Nephron (organoid): ENCODE measurements at regions not wholly inside any gene's neighbourhood (a gene's known extent, or its start where the extent isn't known, plus 50 kb on each side); places are given as distances from the start of the nearest gene placed in this dataset.

ENCODE experiments used
- H3K27ac Mint-ChIP-seq, 3 experiments: 2 replicates each; pipeline ENCODE4 v1.8.0; 2020; ENCODE audit warnings: mixed read lengths in 3 of 3, mild to moderate bottlenecking in 2 of 3, moderate library complexity in 1 of 3
- H3K27me3 Mint-ChIP-seq: 2 replicates; pipeline ENCODE4 v1.8.0; 2021; ENCODE audit warnings: low read depth, mild to moderate bottlenecking, moderate library complexity, mixed read lengths
- H3K36me3 Mint-ChIP-seq: 2 replicates; pipeline ENCODE4 v1.8.0; 2020; ENCODE audit warnings: low read depth, mixed read lengths
- H3K4me1 Mint-ChIP-seq: 2 replicates; pipeline ENCODE4 v1.8.0; 2020; ENCODE audit warnings: mixed read lengths
- H3K4me3 Mint-ChIP-seq, 3 experiments: 2 replicates each; pipeline ENCODE4 v1.8.0; 2020; ENCODE audit warnings: mild to moderate bottlenecking in 3 of 3, mixed read lengths in 3 of 3, moderate library complexity in 2 of 3
- H3K9me3 Mint-ChIP-seq: 2 replicates; pipeline ENCODE4 v1.8.0; 2020; ENCODE audit warnings: mixed read lengths
- TF ChIP-seq, protein P1 (sequence below), 3 experiments: fragments of 200-600 bp; sonication (generic); IDR thresholded peaks; one replicate each; pipeline ENCODE4 v1.5.0; 2021; ENCODE audit warnings: antibody characterized with exemption in 3 of 3; ENCODE audit not compliant: unreplicated experiment in 3 of 3

DNA sequence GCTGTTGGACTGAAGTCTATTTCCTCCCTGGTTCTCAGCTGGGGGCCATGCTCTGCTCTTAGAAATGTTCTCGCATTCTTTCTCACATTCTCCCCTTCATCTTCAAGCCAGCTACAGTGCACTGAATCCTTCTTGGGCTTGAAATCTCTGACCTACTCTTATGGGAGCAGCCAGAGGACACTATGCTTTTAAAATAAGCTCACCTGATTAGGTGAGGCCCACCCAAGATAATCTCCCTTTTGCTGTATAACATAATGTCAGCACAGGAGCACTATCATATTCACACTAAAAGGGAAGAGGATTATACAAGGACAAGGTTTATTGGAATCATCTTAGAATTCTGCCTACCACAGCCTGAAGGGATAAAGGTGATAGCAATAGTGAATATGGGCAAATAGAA lies 146.3 kb downstream of the ZNF674 start:
- Mint-ChIP-seq H3K27ac (no peak overlapping the region), H3K9me3 (peaks cover 31% of the 10 kb centered on the region), H3K36me3 (peaks cover 12% of the 10 kb centered on the region), H3K4me3 (no peak overlapping the region), H3K4me1 (no peaks in the 10 kb centered on the region), H3K27me3 (no peaks in the 10 kb centered on the region)
- TF ChIP-seq, protein P1, sequence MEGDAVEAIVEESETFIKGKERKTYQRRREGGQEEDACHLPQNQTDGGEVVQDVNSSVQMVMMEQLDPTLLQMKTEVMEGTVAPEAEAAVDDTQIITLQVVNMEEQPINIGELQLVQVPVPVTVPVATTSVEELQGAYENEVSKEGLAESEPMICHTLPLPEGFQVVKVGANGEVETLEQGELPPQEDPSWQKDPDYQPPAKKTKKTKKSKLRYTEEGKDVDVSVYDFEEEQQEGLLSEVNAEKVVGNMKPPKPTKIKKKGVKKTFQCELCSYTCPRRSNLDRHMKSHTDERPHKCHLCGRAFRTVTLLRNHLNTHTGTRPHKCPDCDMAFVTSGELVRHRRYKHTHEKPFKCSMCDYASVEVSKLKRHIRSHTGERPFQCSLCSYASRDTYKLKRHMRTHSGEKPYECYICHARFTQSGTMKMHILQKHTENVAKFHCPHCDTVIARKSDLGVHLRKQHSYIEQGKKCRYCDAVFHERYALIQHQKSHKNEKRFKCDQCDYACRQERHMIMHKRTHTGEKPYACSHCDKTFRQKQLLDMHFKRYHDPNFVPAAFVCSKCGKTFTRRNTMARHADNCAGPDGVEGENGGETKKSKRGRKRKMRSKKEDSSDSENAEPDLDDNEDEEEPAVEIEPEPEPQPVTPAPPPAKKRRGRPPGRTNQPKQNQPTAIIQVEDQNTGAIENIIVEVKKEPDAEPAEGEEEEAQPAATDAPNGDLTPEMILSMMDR (IDR thresholded peaks at IDR 0.05; ENCODE audit: unreplicated experiment in 3 of 3) = no peak

DNA sequence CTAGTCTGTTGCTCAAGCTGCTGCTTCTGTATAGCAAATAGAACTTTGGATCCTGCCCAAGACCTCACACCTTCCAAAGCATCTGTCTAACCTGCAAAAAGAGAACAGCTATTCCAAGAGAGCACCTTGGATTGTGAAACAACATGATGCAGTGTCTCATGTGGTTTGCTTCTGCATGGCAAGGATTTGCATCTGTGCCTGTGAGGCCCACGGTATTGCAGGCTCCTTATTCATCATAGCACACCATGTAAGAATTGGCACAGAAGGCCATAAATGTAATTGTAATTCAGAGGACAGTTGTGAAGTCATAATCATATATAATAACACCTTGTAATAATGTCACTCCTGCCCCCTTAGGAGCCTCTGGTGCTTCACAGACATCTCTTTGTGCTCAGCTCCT lies 147.1 kb downstream of the ZNF674 start:
- H3K4me1 Mint-ChIP-seq = no peaks in the 10 kb centered on the region
- TF ChIP-seq, protein P1 (IDR thresholded peaks at IDR 0.05; ENCODE audit: unreplicated experiment in 3 of 3) = no peak
- H3K27me3 Mint-ChIP-seq = no peaks in the 10 kb centered on the region
- H3K4me3 Mint-ChIP-seq = no peak overlapping the region
- peaks cover 31% of the 10 kb centered on the region for H3K9me3 Mint-ChIP-seq
- peaks cover 12% of the 10 kb centered on the region for H3K36me3 Mint-ChIP-seq
- H3K27ac Mint-ChIP-seq = no peak overlapping the region

DNA sequence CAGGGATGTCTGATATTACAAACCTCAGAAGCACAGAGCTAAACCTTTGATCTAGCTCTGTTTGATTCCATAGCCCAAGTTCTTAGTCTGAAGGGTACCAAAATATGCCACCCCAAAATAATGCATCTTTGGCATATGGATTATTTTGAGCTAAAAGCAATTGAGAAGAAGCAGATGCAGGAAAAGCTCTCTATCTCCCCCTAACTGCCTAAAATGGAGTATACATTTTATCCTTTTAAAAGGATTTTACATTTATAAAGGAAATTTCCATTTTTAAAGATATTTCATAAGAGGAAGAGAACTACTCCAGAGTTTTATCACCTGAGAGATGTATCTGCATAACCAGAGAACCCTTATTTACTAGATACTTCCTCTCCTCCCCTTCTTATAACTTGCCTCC lies 158.7 kb downstream of the ZNF674 start:
- Mint-ChIP-seq H3K9me3 (peaks cover 20% of the 10 kb centered on the region), H3K4me3 (no peak overlapping the region), H3K4me1 (no peaks in the 10 kb centered on the region), H3K27ac (no peak overlapping the region), H3K36me3 (no peaks in the 10 kb centered on the region), H3K27me3 (no peaks in the 10 kb centered on the region)
- TF ChIP-seq, protein P1 (IDR thresholded peaks at IDR 0.05; ENCODE audit: unreplicated experiment in 3 of 3) = no peak

DNA sequence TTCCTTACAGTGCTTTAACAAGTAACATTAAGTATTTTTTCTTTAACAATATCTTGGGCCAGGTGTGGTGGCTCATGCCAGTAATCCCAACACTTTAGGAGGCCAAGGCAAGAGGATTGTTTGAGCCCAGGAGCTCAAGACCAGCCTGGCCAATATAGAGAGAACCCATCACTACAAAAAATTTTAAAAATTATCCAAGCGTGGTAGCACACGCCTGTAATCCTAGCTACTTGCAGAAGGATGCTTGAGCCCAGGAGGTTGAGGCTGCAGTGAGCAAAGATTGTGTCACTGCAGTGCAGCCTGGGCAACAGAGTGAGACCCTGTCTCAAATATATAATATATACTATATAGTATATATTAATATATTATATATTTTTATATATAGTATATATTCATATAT lies 162.2 kb downstream of the ZNF674 start:
- no peaks in the 10 kb centered on the region for H3K4me1 Mint-ChIP-seq
- H3K9me3 Mint-ChIP-seq = peaks cover 9% of the 10 kb centered on the region
- H3K27ac Mint-ChIP-seq = no peak overlapping the region
- H3K36me3 Mint-ChIP-seq = no peaks in the 10 kb centered on the region
- TF ChIP-seq, protein P1 (IDR thresholded peaks at IDR 0.05; ENCODE audit: unreplicated experiment in 3 of 3) = no peak
- H3K27me3 Mint-ChIP-seq = peaks cover 3% of the 10 kb centered on the region
- H3K4me3 Mint-ChIP-seq = no peak overlapping the region

DNA sequence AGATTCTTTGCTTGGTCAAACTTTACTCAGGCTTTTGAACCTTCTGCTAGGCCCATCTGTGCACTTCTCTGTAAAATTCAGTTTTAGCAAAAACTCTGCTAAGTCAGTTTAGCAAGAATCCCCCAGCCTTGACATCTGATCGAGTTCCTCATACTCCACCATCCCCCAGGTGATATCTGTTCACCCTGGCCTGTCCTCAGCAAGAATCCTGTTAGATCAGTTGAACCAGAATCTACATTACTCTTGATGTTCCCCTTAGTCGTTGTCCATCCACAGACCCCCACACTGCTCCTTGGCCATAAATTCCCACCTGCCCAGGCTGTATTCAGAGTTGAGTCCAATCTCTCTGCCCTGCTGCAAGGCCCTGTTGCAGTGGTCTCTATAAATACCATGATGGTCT lies 162.6 kb downstream of the ZNF674 start:
- Mint-ChIP-seq H3K4me3 (no peak overlapping the region), H3K9me3 (peaks cover 9% of the 10 kb centered on the region), H3K27ac (no peak overlapping the region), H3K36me3 (no peaks in the 10 kb centered on the region), H3K27me3 (peaks cover 3% of the 10 kb centered on the region), H3K4me1 (no peaks in the 10 kb centered on the region)
- TF ChIP-seq, protein P1 (IDR thresholded peaks at IDR 0.05; ENCODE audit: unreplicated experiment in 3 of 3) = no peak

DNA sequence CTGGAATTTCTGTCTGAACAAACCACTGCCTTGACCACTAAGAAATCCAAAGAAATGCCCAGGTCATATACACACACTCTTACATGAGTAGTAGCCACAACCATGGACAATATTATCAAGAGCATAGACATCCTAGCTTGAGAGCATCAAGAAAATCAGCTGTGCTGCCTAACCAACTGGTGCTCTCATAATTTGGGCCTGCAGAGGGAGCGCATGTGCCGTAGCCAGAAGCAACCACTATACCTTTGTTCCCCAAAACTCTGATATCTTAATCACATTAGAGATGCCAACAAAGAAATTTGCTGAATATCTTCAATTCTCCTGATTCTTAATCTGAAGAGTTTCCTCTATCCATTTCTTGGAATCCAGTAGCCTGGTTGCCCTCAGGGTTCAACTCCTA lies 163.6 kb downstream of the ZNF674 start:
- TF ChIP-seq, protein P1 (IDR thresholded peaks at IDR 0.05; ENCODE audit: unreplicated experiment in 3 of 3) = peak in 1 of 3 experiments; percentile 10
- H3K36me3 Mint-ChIP-seq = no peaks in the 10 kb centered on the region
- no peak overlapping the region for H3K27ac Mint-ChIP-seq
- H3K27me3 Mint-ChIP-seq = peaks cover 3% of the 10 kb centered on the region
- H3K9me3 Mint-ChIP-seq = peaks cover 9% of the 10 kb centered on the region
- H3K4me3 Mint-ChIP-seq = no peak overlapping the region
- H3K4me1 Mint-ChIP-seq = no peaks in the 10 kb centered on the region
